Suppressor macrophage (primary cell): ENCODE measurements at regions not wholly inside any gene's neighbourhood (a gene's known extent, or its start where the extent isn't known, plus 50 kb on each side); places are given as distances from the start of the nearest gene placed in this dataset.

ENCODE experiments used
- DNase-seq, 4 experiments: peaks; one replicate each; pipeline ENCODE4 v3.0.0-alpha.2; 2020 to 2022

DNA sequence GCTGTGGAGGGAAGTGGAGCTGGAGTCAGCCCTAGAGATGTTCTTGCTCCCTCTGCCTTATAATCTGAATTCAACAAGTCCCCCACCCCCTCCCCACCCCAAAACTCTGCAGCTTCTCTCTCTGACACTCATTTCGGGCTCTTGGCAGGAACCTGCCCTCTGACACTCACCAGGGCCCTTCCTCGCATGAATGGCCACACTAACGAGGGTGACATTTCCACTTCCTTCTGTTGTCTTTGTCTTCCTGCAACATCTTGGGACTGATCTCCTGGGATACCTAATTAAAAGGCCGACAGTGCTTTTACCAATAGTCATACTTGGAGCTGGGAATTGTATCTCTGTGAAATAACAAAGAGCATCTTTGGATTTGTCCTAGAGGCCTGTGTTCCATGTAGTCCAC is 106.9 kb upstream of the PIRT start:
- DNase-seq = no peak

DNA sequence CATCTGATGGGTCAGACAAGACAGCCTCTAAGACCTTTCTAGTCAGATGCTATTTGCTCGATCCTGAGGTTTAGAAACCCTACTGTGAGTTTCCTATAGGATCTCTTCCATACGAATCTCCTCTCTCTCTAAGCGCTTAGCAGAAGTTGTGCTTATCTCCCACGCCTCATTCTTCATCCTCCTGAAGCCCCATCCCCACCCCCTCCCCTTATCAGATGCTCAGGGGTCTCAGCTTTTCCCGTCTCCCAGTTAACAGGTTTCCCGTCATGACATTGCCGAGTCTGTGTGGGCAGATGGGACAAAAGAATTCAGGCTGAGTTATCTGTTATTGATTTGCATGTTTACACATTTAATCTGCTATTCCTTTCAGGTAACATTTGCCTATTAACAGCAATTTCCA is 99.0 kb upstream of the PIRT start:
- no peak for DNase-seq

DNA sequence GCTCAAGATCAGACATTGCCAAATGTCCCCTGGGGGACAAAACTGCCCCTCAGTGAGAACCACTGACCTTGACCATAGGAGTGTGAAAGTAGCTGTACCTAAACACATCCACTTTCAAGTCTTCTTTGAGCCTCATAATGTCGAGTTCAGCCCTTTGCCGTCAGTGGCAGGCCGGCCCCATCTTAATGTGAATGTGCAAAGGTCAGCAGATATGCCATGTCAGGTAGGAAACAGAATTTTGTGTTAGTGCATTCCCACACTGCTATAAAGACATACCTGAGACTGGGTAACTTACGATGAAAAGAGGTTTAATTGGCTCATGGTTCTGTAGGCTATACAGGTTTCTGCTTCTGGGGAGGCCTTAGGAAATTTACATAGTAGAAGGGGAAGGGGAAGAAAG is 95.1 kb upstream of the PIRT start:
- DNase-seq = no peak

DNA sequence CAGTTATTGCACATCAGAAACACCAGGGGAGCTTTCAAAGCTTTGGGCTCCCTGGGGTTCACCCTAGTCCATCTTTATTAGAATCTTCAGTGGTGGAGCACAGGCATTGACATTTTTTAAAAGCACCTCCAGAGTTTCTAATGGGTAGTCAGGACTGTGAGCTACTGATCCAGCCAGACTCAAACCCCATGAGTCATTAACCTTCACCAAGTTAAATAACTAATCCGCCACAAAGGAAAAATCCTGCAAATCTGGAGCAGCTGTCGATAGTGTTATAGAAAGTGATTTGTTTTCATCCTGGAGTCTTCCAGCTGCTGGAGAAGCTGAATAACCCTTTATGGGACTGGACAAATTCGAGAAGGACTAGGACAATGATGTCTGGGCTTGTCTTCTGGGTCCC is 93.2 kb upstream of the PIRT start:
- no peak for DNase-seq

DNA sequence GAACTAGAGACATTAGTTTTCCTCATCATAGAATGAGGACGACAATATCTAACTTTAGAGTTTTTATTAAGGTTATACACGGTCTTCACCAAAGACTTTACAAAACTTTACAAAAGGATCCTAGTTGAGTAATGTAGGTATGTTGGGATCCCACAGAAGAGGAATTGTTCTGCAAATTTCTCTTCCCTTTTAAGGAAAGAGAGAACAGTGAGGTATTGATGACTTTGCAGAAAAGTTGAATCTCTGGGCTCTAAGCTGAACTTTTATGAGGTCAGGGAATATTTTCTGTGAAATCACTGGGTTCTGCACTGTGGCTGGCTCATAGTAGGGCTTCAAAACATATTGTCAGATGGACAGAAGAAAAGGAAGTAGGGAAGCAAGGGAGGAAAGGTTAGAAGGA is 89.8 kb upstream of the PIRT start:
- DNase-seq = no peak

DNA sequence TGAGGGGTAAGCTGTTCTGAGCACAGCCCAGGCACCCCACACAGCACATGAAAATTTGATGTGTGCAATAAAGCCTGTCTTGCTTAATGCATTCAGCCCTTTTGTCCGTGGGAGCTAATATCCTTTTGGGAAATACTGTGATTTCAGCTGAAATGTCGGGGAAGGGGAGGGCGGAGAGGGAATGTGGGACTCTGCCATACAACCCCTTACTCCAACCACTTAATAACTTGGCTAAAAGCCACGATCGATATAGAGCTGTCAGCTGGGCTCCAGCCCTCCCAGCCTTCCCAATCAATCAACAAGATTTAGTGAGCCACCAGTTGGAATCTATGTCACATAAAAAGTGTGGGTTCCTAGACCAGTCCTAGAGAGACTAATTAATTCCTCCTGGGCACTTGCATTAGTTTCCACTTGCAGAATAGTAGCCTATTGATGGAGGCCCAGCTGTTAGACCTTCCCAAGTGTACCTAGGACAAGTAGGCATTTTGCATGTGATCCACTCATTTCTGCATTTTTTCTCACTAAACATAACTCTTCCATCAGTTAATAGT is 82.7 kb upstream of the PIRT start:
- no peak for DNase-seq

DNA sequence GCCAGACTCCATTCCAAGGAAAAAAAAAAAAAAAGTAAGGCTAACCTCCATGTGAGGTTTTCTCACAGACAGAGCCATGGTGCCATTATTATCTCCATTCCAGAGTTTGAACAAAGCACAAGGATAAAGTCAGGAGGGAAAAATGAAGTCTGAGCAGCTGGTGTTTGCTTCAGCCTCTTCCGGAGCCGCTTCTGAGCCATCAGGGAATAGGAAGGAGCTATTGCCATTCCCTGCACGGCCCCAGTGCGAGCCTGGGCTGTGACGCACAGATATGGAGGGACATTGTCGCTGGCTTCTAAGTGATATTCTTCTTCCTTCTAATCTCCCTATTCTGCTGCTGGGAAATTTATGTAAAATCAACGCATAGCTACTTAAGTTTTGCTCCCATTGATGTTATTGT is 69.5 kb upstream of the PIRT start:
- no peak for DNase-seq

DNA sequence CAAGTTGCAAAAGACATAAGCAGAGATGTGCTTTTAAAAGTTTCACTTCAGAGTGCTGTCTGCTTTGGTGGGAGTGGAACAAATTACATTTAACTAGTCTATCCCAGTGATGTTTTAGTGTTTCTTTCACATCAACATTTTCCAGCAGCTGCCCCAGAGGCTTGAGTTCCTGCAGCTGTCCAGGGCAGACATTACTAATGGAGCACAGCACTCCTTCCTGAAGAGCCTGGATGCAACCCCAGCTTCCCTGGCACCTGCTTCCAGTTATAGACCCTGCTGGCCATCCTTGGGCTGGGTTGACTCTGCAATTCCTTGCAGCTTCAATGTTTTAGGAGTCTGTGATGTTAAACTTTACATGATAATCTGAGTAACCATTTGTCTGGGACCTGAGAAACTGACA is 61.4 kb upstream of the PIRT start:
- no peak for DNase-seq

DNA sequence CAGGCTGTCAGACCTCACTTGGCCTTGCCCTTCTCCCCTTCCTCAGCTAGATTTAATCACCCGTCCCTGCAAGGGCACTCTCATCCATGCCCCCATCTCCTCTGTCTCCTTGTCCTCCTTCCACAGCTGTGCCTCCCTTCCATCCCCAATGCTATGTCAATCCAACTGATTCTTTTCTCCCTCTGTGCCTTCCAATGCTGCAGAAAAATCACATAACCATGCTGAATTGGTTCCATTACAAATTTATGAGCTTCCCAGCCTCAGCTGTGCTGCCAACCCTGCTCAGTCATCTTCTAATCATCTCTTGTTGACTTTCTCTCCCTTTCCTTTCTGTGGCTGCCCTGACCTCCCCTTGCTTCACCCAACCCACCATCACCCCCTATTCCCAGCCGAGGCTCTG is 56.3 kb upstream of the PIRT start:
- no peak for DNase-seq

DNA sequence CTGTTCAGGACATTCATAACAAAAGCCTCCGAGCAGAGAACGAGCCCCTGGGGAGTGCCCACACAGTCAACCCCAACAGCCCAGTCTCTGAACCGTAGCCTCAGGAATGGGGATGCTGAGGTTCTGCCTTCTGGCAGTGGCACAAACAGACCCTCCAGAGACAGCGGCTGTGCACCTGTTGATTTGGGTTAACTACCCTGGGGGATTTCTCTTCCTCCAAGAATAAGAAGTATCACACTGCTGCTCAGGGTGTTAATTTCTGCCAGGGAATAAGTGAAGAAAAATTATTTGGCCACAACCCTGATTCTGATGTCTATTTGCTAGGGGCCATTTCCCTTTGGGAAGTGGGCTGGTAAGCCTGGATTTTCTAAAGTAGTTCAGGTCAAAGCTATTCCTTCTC is 51.0 kb upstream of the PIRT start:
- DNase-seq = no peak
